ENCODE measurements at regions not wholly inside any gene's neighbourhood (a gene's known extent, or its start where the extent isn't known, plus 50 kb on each side); places are given as distances from the start of the nearest gene placed in this dataset.

DNA sequence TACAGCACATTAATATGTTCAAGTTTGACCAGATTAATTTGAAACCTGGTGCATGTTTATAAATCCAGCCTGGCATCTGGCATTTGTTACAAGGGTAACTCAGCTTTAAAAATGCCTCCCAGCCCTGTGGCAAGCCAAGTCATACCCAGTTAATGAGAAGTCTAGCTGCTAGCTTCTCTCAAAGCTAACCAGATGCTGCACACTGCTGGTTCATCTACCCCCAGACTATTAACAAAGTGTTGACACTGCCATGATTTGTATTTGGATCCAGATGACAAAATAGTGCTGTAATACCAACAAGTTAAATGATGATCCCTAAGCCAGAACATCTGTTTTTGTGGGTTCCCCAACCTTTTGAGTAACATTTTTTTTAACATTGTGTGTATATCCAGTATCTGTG lies 573.7 kb upstream of the DAB2 start:
- no peak for DNase-seq (ENCODE audit: low read depth in 2 of 3, low spot score in 2 of 3)

DNA sequence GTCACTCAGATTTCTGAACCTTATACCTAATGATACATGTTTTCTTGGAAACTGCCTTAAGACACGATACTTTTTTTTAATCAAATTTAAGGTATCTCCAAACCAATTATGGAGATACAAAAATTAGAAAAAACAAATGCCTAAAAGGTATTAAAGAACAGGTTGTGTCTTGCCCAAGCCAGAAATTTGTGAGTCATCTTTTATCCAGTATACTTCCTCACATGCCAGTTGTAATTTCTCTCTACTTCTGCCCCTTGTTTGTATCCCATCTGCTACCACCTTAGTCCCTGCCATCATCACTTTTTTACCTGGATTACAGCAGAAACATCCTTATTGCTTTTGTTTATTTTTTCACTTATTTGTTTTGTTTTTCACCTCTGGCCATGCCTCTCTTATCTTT lies 571.2 kb upstream of the DAB2 start:
- DNase-seq (ENCODE audit: low read depth in 2 of 3, low spot score in 2 of 3), result no peak

DNA sequence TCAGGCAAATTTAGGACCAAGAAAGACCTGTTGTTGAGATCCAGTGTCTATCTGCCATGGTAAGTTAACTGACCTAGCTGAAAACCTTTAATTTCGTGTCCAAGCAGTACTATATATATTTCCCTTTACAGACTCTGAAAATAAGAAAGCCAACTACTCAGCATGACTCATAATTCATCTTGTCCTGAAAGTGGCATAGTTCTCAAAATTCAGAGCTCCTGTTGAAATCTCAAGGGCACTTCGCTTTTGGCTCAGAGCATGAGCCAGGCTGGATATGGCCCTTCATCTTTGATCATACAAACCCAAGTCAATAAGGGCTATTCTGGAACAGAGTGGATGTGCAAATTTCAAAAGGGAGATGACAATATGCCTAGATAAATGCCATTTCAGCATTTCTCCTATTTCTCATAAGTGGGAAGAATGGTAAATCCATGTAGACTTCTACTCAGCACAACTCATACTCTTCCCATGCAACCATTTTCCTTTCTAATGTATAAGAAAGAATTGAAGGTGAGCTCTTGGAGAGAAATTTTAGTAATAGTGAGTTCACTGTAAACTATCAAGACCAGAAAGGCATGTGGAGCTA lies 567.9 kb upstream of the DAB2 start:
- DNase-seq (ENCODE audit: low read depth in 2 of 3, low spot score in 2 of 3), result no peak

DNA sequence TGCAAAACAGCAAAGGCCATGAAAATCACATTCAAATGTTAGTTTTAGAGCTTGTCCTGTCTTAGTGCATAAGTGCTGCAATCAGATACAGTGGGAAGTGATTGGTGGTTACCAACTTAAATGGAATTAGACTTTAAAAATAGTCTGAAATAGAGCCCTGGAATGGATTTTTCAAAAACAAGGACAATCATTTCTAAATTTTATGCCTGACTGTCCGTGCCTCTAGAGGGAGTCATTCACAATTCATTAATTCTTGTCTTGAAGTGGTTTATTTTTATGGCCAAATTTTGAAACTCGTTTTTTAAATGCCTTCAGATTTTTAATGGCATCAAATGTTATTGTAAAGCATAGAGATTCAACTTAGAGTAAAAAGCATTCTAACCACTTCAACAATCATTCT lies 561.8 kb upstream of the DAB2 start:
- DNase-seq (ENCODE audit: low read depth in 2 of 3, low spot score in 2 of 3), result no peak

DNA sequence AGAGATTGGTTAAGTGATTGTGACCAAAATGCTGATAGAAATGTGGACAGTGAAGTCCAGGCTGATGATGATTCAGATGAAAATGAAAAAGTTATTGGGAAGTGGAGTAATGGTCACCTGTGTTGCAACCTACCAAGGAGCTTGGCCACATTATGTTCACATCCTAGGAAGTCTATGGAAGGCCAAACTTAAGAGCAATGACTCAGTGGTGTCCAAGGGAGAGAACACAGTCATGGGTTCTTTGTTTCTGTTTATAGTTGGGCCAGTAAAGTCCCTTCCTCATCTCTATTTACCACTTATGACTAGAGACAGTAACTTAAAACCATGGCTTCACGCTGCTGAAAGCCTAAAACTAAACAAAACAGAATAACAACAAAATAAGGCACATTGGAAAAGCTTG lies 555.3 kb upstream of the DAB2 start:
- no peak for DNase-seq (ENCODE audit: low read depth in 2 of 3, low spot score in 2 of 3)

DNA sequence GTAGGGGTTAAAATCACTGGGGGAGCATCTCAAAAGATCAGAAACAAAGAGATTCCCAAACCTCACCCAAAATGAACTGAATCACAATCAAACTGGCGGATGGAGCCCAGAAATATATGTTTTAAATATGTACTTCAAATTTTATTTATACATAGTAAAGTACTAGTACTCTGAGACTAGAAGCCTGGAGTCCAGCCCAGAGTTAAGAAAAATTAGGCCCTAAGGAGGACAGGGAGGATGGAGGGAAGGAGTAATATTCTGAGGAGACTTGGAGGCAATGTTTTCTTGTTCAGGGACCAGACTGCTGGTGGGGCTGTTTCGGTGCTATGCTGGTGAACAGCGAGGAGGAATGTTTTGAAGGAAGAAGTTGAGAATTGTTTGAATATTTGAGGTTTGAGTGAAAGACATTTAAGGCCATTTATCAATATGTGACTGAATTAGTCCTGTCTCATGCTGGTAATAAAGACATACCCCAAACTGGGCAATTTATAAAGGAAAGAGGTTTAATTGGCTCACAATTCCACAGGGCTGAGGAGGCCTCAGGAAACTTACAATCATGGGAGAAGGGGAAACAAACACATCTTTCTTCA lies 552.4 kb upstream of the DAB2 start:
- DNase-seq (ENCODE audit: low read depth in 2 of 3, low spot score in 2 of 3), result no peak

DNA sequence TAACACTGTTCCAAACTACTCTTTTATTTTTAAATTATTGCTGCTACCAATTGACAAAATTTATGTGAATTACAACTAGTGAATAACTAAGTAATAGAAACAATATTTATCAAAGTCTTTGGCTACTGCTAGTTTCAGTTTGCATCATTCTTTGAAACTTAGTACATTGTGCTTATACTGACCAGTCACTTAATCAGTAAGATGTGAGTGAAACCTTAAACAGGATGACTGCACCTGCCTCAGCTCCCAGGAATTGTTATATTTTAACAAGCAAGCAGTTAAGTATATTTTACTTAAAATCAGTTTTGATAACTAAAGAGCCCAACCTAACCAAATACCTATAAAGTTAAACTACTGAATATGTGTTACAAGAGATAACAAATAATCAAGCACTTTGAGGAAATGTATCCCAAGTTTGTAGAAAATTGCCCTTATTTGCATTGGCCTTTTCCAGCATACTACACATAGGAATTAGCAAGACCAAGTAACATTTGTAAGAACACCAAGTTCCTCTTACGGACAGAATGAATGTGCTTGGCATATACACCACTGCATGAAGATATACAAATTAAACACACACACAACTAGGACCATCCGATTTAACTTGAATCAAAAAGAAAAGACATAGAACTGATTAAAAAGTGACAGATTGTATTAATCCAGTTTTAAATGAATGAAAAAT lies 545.5 kb upstream of the DAB2 start:
- DNase-seq (ENCODE audit: low read depth in 2 of 3, low spot score in 2 of 3), result no peak

DNA sequence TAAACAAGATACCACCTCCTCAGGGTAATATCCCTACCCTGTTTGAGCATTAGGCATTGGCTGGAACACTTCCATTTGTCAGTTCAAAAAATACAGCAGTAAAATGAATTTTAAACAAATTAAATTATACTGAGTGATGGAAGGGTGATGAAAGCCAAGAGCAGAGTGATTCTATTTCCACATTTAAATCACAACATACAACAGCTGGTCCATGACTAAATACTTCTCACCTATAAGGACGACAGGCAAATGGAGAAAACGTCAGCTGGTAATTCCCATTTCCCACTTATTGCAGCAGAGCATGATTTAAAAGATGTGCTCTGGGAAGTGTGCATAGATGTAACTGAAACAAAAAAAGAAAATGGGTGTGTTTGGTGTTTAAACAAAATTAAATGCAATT lies 543.6 kb upstream of the DAB2 start:
- DNase-seq (ENCODE audit: low read depth in 2 of 3, low spot score in 2 of 3), result no peak

DNA sequence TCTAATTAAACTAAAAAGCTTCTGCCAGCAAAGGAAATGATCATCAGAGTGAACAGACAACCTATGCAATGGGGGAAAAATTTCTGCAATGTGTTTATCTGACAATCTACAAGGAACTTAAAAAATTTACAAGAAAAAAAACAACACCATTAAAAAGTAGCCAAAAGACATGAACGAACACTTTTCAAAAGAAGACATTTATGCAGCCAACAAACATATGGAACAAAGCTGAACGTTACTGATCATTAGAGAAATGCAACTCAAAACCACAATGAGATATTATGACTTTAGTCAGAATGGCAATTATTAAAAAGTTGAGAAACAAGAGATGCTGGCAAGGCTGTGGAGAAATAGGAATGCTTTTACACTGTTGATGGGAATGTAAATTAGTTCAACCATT lies 530.4 kb upstream of the DAB2 start:
- no peak for DNase-seq (ENCODE audit: low read depth in 2 of 3, low spot score in 2 of 3)

DNA sequence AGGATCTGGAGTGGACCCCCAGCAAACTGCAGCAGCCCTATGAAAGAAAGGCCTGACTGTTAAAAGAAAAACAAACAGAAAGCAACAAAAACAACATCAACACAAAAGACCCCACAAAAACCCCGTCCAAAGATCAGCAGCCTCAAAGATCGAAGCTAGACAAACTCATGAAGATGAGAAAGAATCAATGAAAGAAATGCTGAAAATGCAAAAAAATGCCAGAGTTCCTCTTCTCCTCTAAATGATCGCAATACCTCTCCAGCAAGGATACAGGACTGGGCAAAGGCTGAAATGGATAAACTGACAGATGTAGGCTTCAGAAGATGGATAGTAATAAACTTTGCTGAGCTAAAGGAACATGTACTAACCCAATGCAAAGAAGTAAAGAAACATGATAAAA lies 526.3 kb upstream of the DAB2 start:
- DNase-seq (ENCODE audit: low read depth in 2 of 3, low spot score in 2 of 3), result no peak

DNA sequence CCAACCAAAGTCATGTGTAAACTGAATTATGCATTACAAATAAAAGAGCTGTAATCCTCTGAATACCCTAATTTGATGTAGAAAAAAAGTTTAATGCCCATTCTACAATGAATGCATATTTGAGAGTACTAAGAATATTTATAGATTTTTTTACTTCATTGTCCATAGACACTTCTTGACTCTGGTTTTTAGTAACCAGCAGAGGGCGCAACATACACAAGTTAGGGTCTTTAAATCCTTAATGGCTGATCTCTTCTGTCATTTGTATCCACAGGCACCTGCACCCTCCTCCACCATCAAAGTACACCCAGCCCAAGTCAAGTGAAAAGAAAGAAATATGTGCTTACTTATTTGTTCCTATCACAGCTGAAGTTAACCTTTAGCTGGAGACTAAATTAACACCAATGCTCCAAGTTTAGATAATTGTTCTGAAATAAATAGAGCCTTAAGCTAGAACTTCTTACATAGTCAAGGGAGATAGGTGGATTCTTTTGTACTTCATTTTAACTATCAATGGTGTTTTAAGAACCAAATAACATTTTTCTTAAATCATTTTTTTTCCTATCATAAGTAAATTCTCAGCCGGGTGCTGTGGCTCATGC lies 524.2 kb upstream of the DAB2 start:
- peak in 1 of 3 experiments; percentile 23 for DNase-seq (ENCODE audit: low read depth in 2 of 3, low spot score in 2 of 3)

DNA sequence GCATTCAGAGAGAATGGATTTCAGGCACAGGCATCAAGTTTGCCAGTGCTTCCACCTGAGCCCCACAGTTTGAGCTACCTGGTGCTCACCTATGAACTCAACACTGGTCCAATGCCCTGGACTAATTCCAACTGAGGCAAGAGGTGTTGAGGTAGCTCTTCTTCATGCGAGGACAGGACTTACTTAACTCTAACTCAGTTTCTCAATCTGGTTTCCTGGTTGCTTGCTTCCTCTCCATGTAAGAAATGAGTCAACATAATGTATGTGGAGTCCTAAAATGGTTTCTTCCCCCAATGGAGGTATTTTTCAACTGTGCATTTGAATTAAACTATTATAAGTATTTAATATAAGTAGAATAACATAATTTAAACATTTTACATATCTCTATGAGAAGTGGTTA lies 523.6 kb upstream of the DAB2 start:
- DNase-seq (ENCODE audit: low read depth in 2 of 3, low spot score in 2 of 3), result no peak

DNA sequence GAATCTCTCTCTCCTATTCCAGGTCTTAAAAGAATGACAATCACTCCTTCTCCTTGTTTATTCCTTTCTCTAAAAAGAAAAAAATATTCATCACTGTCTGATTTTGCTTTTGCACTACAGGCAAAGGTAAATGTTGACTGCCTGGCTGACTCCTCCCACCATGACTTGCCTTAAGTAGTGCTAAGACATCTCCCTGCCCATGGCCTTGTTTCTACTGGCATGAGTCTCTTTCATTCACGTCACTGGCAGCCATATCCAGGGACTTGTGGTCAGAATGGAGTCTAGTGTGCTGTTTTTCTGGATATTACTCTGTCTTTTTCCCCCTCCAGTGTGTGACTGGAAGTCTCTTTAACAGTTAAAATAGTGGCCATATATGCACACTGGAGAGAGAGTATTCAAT lies 522.9 kb upstream of the DAB2 start:
- no peak for DNase-seq (ENCODE audit: low read depth in 2 of 3, low spot score in 2 of 3)

DNA sequence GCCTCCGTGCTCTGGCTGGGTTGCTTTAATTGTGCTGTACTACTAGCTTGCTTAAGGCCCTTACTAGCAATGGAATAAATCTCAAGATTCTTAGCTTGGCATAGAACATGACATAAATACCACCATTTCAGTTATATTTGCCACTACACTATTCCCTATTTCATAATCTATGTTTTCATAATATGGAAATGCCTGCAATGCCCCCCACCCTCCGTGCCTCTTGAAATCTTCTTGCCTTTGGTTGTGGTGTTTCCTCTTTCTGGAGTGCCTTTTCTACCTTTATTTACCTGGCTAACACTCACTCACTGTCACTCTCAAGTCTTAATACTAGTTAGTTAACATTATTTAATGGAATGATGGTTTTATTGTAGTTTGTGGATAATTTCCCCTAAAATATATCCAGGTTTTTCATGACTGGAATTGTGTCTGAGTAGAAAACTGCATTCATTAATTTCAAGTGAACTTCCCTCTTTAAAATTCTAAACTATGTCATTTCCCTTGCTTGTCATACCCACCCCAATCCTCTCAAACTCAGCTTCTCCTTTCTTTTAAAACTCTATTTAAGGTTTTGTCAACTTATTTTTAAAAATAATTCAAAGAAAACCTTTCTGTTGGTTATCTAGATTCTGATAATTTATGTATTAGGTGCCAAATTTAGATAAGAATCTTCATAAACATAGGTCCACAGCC lies 521.7 kb upstream of the DAB2 start:
- no peak for DNase-seq (ENCODE audit: low read depth in 2 of 3, low spot score in 2 of 3)

DNA sequence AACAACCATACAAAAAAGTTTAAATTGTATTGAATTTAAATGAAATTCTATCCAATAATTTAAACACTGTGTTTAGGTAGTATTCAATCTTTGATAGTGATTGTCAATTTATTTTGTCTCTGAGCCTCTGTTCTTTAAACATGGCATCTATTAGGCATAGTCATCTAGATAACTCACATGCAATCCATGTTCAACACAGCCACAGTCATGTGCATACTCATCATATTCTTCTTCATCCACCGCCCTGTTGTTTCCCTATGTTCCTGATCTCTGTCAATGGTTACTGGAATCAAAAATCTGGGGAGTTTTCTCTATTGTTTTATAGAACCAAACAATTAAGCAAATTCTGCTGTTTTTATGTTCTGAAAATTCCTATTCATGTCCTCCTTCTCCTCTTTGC lies 521.1 kb upstream of the DAB2 start:
- DNase-seq (ENCODE audit: low read depth in 2 of 3, low spot score in 2 of 3), result no peak

DNA sequence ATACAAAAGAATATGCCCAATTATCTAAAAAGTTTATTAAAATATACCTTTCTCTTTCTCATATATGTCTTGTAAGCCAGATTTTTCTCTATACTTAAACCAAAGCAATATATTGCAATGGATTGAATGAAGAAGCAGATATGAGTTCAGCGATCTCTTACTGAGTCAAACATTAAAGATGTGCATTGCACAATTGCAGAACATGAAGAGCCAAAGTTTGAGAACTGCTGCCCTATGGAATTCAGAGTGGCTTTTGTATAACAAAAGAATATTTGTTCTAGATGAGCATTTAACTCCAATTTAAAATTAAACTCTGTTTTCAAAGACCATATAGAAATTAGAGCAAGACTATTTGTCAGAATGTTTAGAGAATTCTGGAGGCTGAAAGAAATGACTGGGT lies 519.0 kb upstream of the DAB2 start:
- no peak for DNase-seq (ENCODE audit: low read depth in 2 of 3, low spot score in 2 of 3)

DNA sequence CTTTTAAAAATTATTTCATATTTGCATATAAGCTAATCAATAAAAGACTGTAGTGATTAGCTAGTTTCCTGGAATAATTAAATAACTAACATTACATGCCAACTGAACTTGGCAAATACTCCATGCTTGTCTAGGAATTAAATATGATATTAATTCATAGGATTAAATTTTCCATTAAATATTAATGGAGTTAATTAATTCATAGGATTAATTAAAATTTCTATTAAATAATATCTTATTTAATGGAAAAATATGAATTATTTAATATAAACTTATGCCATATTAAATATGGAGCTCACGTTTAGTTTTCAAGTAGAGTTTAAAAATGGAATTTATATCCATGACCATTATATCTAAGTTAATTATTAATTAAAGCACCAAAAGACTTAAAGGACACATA lies 517.8 kb upstream of the DAB2 start:
- no peak for DNase-seq (ENCODE audit: low read depth in 2 of 3, low spot score in 2 of 3)

DNA sequence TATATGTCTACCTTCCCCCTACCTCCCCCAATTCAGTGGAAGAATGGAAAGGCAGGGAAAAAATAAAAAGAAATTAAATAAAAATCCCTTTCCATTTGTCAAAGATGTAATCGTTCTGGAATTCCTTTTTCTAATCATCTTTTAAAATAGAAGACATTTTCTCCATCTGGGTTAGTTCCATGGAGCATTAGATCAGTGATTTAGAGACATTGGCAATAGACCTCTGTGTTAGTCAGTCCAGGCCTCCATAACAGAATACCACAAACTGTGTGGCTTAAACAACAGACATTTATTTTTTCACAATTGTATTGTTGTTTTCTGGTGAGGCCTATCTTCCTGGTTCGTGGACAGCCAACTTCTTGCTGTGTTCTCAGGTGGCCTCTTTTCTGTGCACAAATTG lies 516.6 kb upstream of the DAB2 start:
- no peak for DNase-seq (ENCODE audit: low read depth in 2 of 3, low spot score in 2 of 3)

DNA sequence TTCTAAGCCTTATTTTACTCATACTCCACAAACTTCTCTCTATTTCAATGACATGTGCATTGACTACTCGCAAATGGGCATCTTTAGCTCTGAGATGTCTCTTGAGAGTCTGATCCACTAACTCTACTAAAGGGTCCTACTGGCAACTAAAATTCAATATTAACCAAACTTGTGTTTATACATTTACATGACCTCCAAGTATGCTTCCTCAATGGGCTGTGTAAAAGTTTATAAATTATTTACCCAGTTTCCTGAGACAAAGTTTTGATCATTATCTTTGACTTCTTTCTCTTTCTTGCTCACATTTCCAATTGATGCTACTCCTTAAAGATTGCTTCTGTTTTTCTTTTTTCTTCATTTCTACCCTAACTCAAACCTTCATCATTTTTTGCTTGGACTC lies 510.1 kb upstream of the DAB2 start:
- DNase-seq (ENCODE audit: low read depth in 2 of 3, low spot score in 2 of 3), result no peak

DNA sequence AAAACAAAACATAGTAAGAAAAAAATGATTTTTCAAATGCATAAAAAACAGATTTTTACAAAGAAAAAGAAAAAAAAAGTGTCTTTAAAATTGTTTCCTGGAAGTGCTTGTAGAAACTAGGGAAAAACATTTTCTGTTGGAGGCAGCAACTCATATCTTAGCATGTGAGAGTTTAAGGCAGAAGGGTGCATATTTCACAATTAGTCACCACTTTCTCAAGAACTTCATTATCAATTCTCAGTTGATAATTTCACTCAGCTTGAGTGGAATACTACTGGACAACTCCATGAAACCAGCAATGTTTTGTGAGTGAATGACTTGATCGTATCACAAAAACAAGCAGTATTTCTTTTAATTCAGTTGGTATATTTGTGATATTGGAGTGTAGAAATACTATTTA lies 508.3 kb upstream of the DAB2 start:
- DNase-seq (ENCODE audit: low read depth in 2 of 3, low spot score in 2 of 3), result no peak

DNA sequence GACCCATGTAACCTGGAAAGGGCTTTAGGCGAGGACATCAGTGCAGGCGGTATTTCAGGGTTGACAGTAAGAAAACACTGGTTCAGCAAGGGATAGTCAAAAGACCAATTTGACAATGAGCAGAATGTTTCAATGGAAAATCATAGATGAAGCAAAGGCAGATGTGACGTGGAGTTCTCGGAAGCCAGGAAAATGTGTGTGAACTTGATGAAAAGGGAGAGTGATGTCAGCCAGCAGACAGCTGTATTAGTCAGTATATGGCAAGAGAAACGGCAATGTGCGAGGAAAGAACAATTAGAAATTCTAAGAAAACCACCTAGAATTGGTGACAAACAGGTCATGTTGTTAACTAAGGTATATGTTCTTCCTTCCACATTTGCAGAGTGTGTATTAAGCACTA lies 503.9 kb upstream of the DAB2 start:
- DNase-seq (ENCODE audit: low read depth in 2 of 3, low spot score in 2 of 3), result no peak

DNA sequence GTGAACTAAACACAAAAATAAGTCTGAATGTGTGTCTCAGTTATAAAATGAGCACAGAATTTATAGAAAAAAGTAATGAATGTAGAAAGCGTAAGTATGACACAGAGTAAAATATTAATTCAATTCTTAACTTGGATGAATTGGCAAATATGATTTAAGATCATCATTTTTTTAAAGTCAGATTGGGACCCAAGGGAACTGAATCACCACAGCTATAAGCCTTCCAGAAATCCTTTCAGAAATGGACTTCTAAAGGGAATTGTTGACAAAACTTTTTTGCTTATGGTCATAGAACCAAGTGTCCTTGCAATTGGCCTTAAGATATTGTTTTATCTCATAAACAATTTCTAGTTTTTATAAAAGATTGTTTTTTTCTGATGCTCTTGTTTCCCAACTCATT lies 495.1 kb upstream of the DAB2 start:
- no peak for DNase-seq (ENCODE audit: low read depth in 2 of 3, low spot score in 2 of 3)

Data from activated CD8-positive, alpha-beta memory T cell treated with anti-CD3 and anti-CD28 coated beads for 48 hours (primary cell).